Ovary (tissue), 7 donors: ENCODE measurements at regions not wholly inside any gene's neighbourhood (a gene's known extent, or its start where the extent isn't known, plus 50 kb on each side); places are given as distances from the start of the nearest gene placed in this dataset.
"Not testable (repeated sequence)": the region's sequence is repeated elsewhere in the genome, so short reads cannot be mapped to it uniquely, and the experiment has no call there.

Experiments used
- DNase-seq, 5 donors: peaks; one replicate each; pipeline ENCODE4 v3.0.0-alpha.2; 2019 to 2020
- H3K27ac ChIP-seq, 2 donors: fragments of 200-600 bp; one replicate each; pipeline versions ENCODE4 v1.5.1 to v1.8.0; 2019 to 2022
- H3K27me3 ChIP-seq: fragments of 200-600 bp; one replicate; pipeline ENCODE4 v1.8.0; 2022
- H3K36me3 ChIP-seq: fragments of 200-600 bp; sonication (generic); one replicate; pipeline ENCODE4 v1.5.1; 2019
- H3K4me1 ChIP-seq: one replicate; pipeline ENCODE4 v1.8.1; 2013; ENCODE audit warnings: mild to moderate bottlenecking, moderate library complexity; ENCODE audit not compliant: insufficient read depth
- H3K4me3 ChIP-seq: fragments of 200-600 bp; sonication (generic); one replicate; pipeline ENCODE4 v1.5.1; 2017
- H3K9me3 ChIP-seq, 2 donors: fragments of 200-600 bp in 1 of 2; sonication (generic) in 1 of 2; one replicate each; pipeline versions ENCODE4 v1.5.1 to v1.8.1; 2013 to 2019; ENCODE audit warnings: mild to moderate bottlenecking in 1 of 2, moderate library complexity in 1 of 2
- WGBS, 3 donors: extraction: QIAGEN DNeasy Blood & Tissue Kit in 1 of 3; methylation state at CpG; one replicate each; pipeline versions ENCODE4 v1.1.5 to v1.1.7; 2013 to 2017; 5-methylcytosine and 5-hydroxymethylcytosine counted together
- intact Hi-C, 4 donors: fragments of 100-400 bp; cut with DNase I; formaldehyde crosslinking; loops; one replicate each; pipeline versions ENCODE4 v1.11.0 to v1.15.1; 2022 to 2023
- donor health status: DM: no; HTN: no; CAD: no; lungs with moderate emphysema.
- donor health status: DM: no; HTN: no; CAD: no.
- donor health status: Bipolar disorder and iron deficiency.
- donor health status: DM: no; HTN: no; CAD: no.
- donor health status: DM: yes; HTN: yes; CAD: no.

- H3K9me3 ChIP-seq, H3K4me1 ChIP-seq, H3K4me3 ChIP-seq, DNase-seq, intact Hi-C loops, H3K27ac ChIP-seq, H3K27me3 ChIP-seq, H3K36me3 ChIP-seq: not testable (repeated sequence)
- 78 to 84% (median 83%) methylated on average over 9 of the region's 10 CpGs for WGBS, 3 donors
These were observed 85.3 kb upstream of the PLGLB2 start for GRCh38 chr2:87662316-87663290.

GRCh38 chr2:87663347-87663746 is 84.5 kb upstream of the PLGLB2 start:
- H3K27me3 ChIP-seq, DNase-seq, H3K36me3 ChIP-seq, H3K27ac ChIP-seq, H3K4me3 ChIP-seq, intact Hi-C loops, H3K4me1 ChIP-seq, H3K9me3 ChIP-seq: not testable (repeated sequence)

GRCh38 chr2:87667027-87667426 is 80.9 kb upstream of the PLGLB2 start:
- H3K36me3 ChIP-seq, H3K9me3 ChIP-seq, H3K4me1 ChIP-seq, H3K27me3 ChIP-seq, DNase-seq, H3K4me3 ChIP-seq, intact Hi-C loops, H3K27ac ChIP-seq: not testable (repeated sequence)

GRCh38 chr2:87668361-87668760 is 79.5 kb upstream of the PLGLB2 start:
- intact Hi-C loops, H3K36me3 ChIP-seq, H3K9me3 ChIP-seq, H3K4me1 ChIP-seq, H3K27me3 ChIP-seq, DNase-seq, H3K4me3 ChIP-seq, H3K27ac ChIP-seq: not testable (repeated sequence)
- WGBS, 3 donors = no CpG with 5 or more reads among the region's 5 CpGs

- H3K4me1 ChIP-seq, H3K27ac ChIP-seq, DNase-seq, intact Hi-C loops, H3K4me3 ChIP-seq, H3K9me3 ChIP-seq, H3K36me3 ChIP-seq, H3K27me3 ChIP-seq: not testable (repeated sequence)
- 94 to 100% (median 97%) methylated on average over 4 to 6 of the region's 8 CpGs for whole genome bisulfite sequencing, 3 donors
These were observed 78.2 kb upstream of the PLGLB2 start for GRCh38 chr2:87669633-87670231.

- H3K27me3 ChIP-seq, H3K9me3 ChIP-seq, H3K4me3 ChIP-seq, H3K27ac ChIP-seq, H3K4me1 ChIP-seq, H3K36me3 ChIP-seq, DNase-seq, intact Hi-C loops: not testable (repeated sequence)
- 91 to 95% (median 95%) methylated on average over 4 of the region's 4 CpGs for WGBS, 3 donors
These were observed 75.5 kb upstream of the PLGLB2 start for GRCh38 chr2:87672404-87672803.

GRCh38 chr2:87674729-87675128 is 73.2 kb upstream of the PLGLB2 start:
- H3K4me3 ChIP-seq, intact Hi-C loops, H3K27ac ChIP-seq, H3K4me1 ChIP-seq, DNase-seq, H3K27me3 ChIP-seq, H3K9me3 ChIP-seq, H3K36me3 ChIP-seq: not testable (repeated sequence)
- WGBS, 3 donors = 80 to 100% (median 95%) methylated on average over 1 of the region's 2 CpGs

- intact Hi-C loops, H3K4me1 ChIP-seq, DNase-seq, H3K9me3 ChIP-seq, H3K36me3 ChIP-seq, H3K4me3 ChIP-seq, H3K27ac ChIP-seq, H3K27me3 ChIP-seq: not testable (repeated sequence)
- 79 to 100% (median 100%) methylated on average over 1 to 3 of the region's 7 CpGs for WGBS, 3 donors
These were observed 72.4 kb upstream of the PLGLB2 start for GRCh38 chr2:87675487-87675886.

- H3K27ac ChIP-seq, H3K4me3 ChIP-seq, DNase-seq, H3K27me3 ChIP-seq, intact Hi-C loops, H3K9me3 ChIP-seq, H3K4me1 ChIP-seq, H3K36me3 ChIP-seq: not testable (repeated sequence)
- WGBS, 3 donors = 73 to 92% (median 89%) methylated on average over 1 of the region's 5 CpGs
These were observed 70.4 kb upstream of the PLGLB2 start for GRCh38 chr2:87677421-87677923.

- DNase-seq, H3K36me3 ChIP-seq, H3K4me3 ChIP-seq, intact Hi-C loops, H3K4me1 ChIP-seq, H3K9me3 ChIP-seq, H3K27me3 ChIP-seq, H3K27ac ChIP-seq: not testable (repeated sequence)
- 90 to 95% (median 92%) methylated on average over 2 to 5 of the region's 6 CpGs for WGBS, 3 donors
These were observed 69.1 kb upstream of the PLGLB2 start for GRCh38 chr2:87678742-87679173.

GRCh38 chr2:87679950-87680349 is 67.9 kb upstream of the PLGLB2 start:
- H3K27me3 ChIP-seq, DNase-seq, H3K27ac ChIP-seq, H3K36me3 ChIP-seq, H3K4me1 ChIP-seq, H3K4me3 ChIP-seq, H3K9me3 ChIP-seq, intact Hi-C loops: not testable (repeated sequence)
- WGBS, 3 donors = 82% methylated on average over 2 of the region's 4 CpGs; no CpG with 5 or more reads in 2 of the 3 donors

- intact Hi-C loops, H3K9me3 ChIP-seq, DNase-seq, H3K27me3 ChIP-seq, H3K4me3 ChIP-seq, H3K36me3 ChIP-seq, H3K27ac ChIP-seq, H3K4me1 ChIP-seq: not testable (repeated sequence)
- whole genome bisulfite sequencing, 3 donors = 100% methylated on average over 1 of the region's 1 CpG; no CpG with 5 or more reads in 1 of the 3 donors
These were observed 67.2 kb upstream of the PLGLB2 start for GRCh38 chr2:87680691-87681090.
